Neural cell (in vitro differentiated cells): ENCODE measurements at regions not wholly inside any gene's neighbourhood (a gene's known extent, or its start where the extent isn't known, plus 50 kb on each side); places are given as distances from the start of the nearest gene placed in this dataset.

Experiments used
- H2AFZ ChIP-seq: fragments of 200-600, 300-800 bp; sonication (generic), shearing (Covaris generic); 2 replicates; pipeline ENCODE4 v1.6.0; 2014; ENCODE audit warnings: low read depth, mild to moderate bottlenecking, antibody characterized with exemption, low read length, moderate library complexity
- H3F3A ChIP-seq: fragments of 200-600 bp; shearing (Covaris generic); 2 replicates; pipeline ENCODE4 v1.6.1; 2016; ENCODE audit warnings: mild to moderate bottlenecking, moderate library complexity, mixed read lengths, antibody characterized with exemption, low read length; ENCODE audit not compliant: insufficient read depth, poor library complexity, severe bottlenecking
- H3K27ac ChIP-seq: fragments of 200-600, 300-800 bp; sonication (generic), shearing (Covaris generic); 2 replicates; pipeline ENCODE4 v1.5.1; 2014; ENCODE audit warnings: mild to moderate bottlenecking, low read length, moderate library complexity
- H3K27me3 ChIP-seq: fragments of 300-800, 200-600 bp; sonication (generic), shearing (Covaris generic); 2 replicates; pipeline ENCODE4 v1.6.0; 2014; ENCODE audit warnings: mild to moderate bottlenecking, low read depth, low read length, moderate library complexity; ENCODE audit not compliant: insufficient read depth
- H3K36me3 ChIP-seq: fragments of 300-800, 200-600 bp; sonication (generic), shearing (Covaris generic); 2 replicates; pipeline ENCODE4 v1.5.1; 2014; ENCODE audit warnings: mild to moderate bottlenecking, antibody characterized with exemption, low read length, moderate library complexity; ENCODE audit not compliant: insufficient read depth
- H3K4me2 ChIP-seq: fragments of 300-800, 200-600 bp; sonication (generic), shearing (Covaris generic); 2 replicates; pipeline ENCODE4 v1.6.0; 2014; ENCODE audit warnings: mild to moderate bottlenecking, low read length
- H3K4me3 ChIP-seq: fragments of 300-800, 200-600 bp; sonication (generic), shearing (Covaris generic); 2 replicates; pipeline ENCODE4 v1.5.1; 2014; ENCODE audit warnings: mild to moderate bottlenecking, low read length, moderate library complexity
- H3K79me2 ChIP-seq: fragments of 200-600 bp; shearing (Covaris generic); replicated peaks from 2 replicates; pipeline ENCODE4 v1.6.0; 2014; ENCODE audit warnings: mild to moderate bottlenecking, low read length, moderate library complexity; ENCODE audit not compliant: insufficient read depth
- H3K9ac ChIP-seq: fragments of 300-800, 200-600 bp; sonication (generic), shearing (Covaris generic); 2 replicates; pipeline ENCODE4 v1.6.1; 2016; ENCODE audit warnings: mild to moderate bottlenecking, low read length, mixed read lengths
- H3K9me2 ChIP-seq: fragments of 200-600 bp; shearing (Covaris generic); 2 replicates; pipeline ENCODE4 v1.6.1; 2016; ENCODE audit warnings: mild to moderate bottlenecking, low read length, mixed read lengths; ENCODE audit not compliant: insufficient read depth
- H3K9me3 ChIP-seq: fragments of 200-600, 300-800 bp; sonication (generic), shearing (Covaris generic); 2 replicates; pipeline ENCODE4 v1.6.1; 2016; ENCODE audit warnings: mild to moderate bottlenecking, mixed run types, low read length, moderate library complexity, mixed read lengths
- H4K20me1 ChIP-seq: fragments of 200-600 bp; shearing (Covaris generic); 2 replicates; pipeline ENCODE4 v1.6.1; 2016; ENCODE audit warnings: mild to moderate bottlenecking, mixed run types; ENCODE audit not compliant: insufficient read depth
- CTCF ChIP-seq: fragments of 450-650 bp; IDR thresholded peaks from 2 replicates; pipeline ENCODE4 v1.5.1; 2014; ENCODE audit warnings: antibody characterized with exemption, mild to moderate bottlenecking, moderate library complexity; ENCODE audit not compliant: poor library complexity, severe bottlenecking
- EP300 ChIP-seq: fragments of 450-650 bp; conservative IDR thresholded peaks from 2 replicates; pipeline ENCODE4 v1.6.1; 2014; ENCODE audit warnings: antibody characterized with exemption, mild to moderate bottlenecking, moderate library complexity; ENCODE audit not compliant: poor library complexity, severe bottlenecking
- EZH2 ChIP-seq: fragments of 200-600, 300-800 bp; shearing (Covaris generic), sonication (generic); IDR thresholded peaks from 2 replicates; pipeline ENCODE4 v1.6.1; 2014; ENCODE audit warnings: antibody characterized with exemption, low read length, borderline replicate concordance, mild to moderate bottlenecking; ENCODE audit not compliant: insufficient read depth, poor library complexity, severe bottlenecking
- MXI1 ChIP-seq: fragments of 450-650 bp; conservative IDR thresholded peaks from 2 replicates; pipeline ENCODE4 v1.6.1; 2014; ENCODE audit warnings: antibody characterized with exemption, mild to moderate bottlenecking; ENCODE audit not compliant: poor library complexity, severe bottlenecking
- POLR2AphosphoS5 ChIP-seq: IDR thresholded peaks from 2 replicates; pipeline ENCODE4 v1.6.1; 2012
- RAD21 ChIP-seq: fragments of 450-650 bp; conservative IDR thresholded peaks from 2 replicates; pipeline ENCODE4 v1.6.1; 2014; ENCODE audit warnings: antibody characterized with exemption, mild to moderate bottlenecking, moderate library complexity
- SMC3 ChIP-seq: fragments of 450-650 bp; conservative IDR thresholded peaks from 2 replicates; pipeline ENCODE4 v1.6.1; 2014; ENCODE audit warnings: antibody characterized with exemption, mild to moderate bottlenecking, moderate library complexity; ENCODE audit not compliant: poor library complexity
- TAF1 ChIP-seq: IDR thresholded peaks from 2 replicates; pipeline ENCODE4 v1.6.1; 2012; ENCODE audit warnings: low read depth
- TF ChIP-seq, protein P1 (sequence below): IDR thresholded peaks from 2 replicates; pipeline ENCODE4 v1.6.1; 2012; ENCODE audit warnings: borderline replicate concordance

- Histone ChIP-seq H3F3A (no peaks in the 10 kb centered on the region), H2AFZ (no peak overlapping the region), H3K9me3 (no peaks in the 10 kb centered on the region), H3K4me3 (no peak overlapping the region), H3K79me2 (no peaks in the 10 kb centered on the region), H3K36me3 (no peaks in the 10 kb centered on the region), H3K27me3 (no peaks in the 10 kb centered on the region), H3K4me2 (no peak overlapping the region), H3K27ac (no peak overlapping the region), H3K9me2 (no peaks in the 10 kb centered on the region), H3K9ac (no peak overlapping the region), H4K20me1 (no peaks in the 10 kb centered on the region)
- TF ChIP-seq TAF1: no peak
These were observed 236.2 kb downstream of the TLE3 start for GRCh38 chr15:69861331-69862171.

- no peaks in the 10 kb centered on the region for H4K20me1 ChIP-seq
- H3K27ac ChIP-seq: no peak overlapping the region
- TF ChIP-seq EP300 (no peak), SMC3 (no peak), MXI1 (no peak), POLR2AphosphoS5 (no peak), CTCF (no peak), RAD21 (no peak), EZH2 (no peak), TAF1 (no peak)
- TF ChIP-seq, protein P1, sequence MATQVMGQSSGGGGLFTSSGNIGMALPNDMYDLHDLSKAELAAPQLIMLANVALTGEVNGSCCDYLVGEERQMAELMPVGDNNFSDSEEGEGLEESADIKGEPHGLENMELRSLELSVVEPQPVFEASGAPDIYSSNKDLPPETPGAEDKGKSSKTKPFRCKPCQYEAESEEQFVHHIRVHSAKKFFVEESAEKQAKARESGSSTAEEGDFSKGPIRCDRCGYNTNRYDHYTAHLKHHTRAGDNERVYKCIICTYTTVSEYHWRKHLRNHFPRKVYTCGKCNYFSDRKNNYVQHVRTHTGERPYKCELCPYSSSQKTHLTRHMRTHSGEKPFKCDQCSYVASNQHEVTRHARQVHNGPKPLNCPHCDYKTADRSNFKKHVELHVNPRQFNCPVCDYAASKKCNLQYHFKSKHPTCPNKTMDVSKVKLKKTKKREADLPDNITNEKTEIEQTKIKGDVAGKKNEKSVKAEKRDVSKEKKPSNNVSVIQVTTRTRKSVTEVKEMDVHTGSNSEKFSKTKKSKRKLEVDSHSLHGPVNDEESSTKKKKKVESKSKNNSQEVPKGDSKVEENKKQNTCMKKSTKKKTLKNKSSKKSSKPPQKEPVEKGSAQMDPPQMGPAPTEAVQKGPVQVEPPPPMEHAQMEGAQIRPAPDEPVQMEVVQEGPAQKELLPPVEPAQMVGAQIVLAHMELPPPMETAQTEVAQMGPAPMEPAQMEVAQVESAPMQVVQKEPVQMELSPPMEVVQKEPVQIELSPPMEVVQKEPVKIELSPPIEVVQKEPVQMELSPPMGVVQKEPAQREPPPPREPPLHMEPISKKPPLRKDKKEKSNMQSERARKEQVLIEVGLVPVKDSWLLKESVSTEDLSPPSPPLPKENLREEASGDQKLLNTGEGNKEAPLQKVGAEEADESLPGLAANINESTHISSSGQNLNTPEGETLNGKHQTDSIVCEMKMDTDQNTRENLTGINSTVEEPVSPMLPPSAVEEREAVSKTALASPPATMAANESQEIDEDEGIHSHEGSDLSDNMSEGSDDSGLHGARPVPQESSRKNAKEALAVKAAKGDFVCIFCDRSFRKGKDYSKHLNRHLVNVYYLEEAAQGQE: no peak
- H3K4me2 ChIP-seq: no peak overlapping the region
- H3K9ac ChIP-seq: no peak overlapping the region
- no peaks in the 10 kb centered on the region for H3K9me2 ChIP-seq
- H3K79me2 ChIP-seq: no peaks in the 10 kb centered on the region
- H3K27me3 ChIP-seq: no peaks in the 10 kb centered on the region
- H3K4me3 ChIP-seq: no peak overlapping the region
- H3K36me3 ChIP-seq: no peaks in the 10 kb centered on the region
- H2AFZ ChIP-seq: no peak overlapping the region
- H3K9me3 ChIP-seq: no peaks in the 10 kb centered on the region
- H3F3A ChIP-seq: no peaks in the 10 kb centered on the region
These were observed 235.2 kb downstream of the TLE3 start for GRCh38 chr15:69862540-69862939.
